ENCODE measurements at regions not wholly inside any gene's neighbourhood (a gene's known extent, or its start where the extent isn't known, plus 50 kb on each side); places are given as distances from the start of the nearest gene placed in this dataset.
"Not testable (repeated sequence)": the region's sequence is repeated elsewhere in the genome, so short reads cannot be mapped to it uniquely, and the experiment has no call there.

- no peak for TF ChIP-seq CTCF (IDR thresholded peaks at IDR 0.05; ENCODE audit: low read depth, low read length)
- no peak overlapping the region for H3K4me3 ChIP-seq (ENCODE audit: low read depth, low read length)
Observed at GRCh38 chr9:106772523-106773290, 90.3 kb upstream of the ZNF462 start.

GRCh38 chr9:106773750-106774149 is 89.2 kb upstream of the ZNF462 start:
- no peak for TF ChIP-seq CTCF (IDR thresholded peaks at IDR 0.05; ENCODE audit: low read depth, low read length)
- no peak overlapping the region for H3K4me3 ChIP-seq (ENCODE audit: low read depth, low read length)

- H3K4me3 ChIP-seq (ENCODE audit: low read depth, low read length): no peak overlapping the region
- no peak for TF ChIP-seq CTCF (IDR thresholded peaks at IDR 0.05; ENCODE audit: low read depth, low read length)
Observed at GRCh38 chr9:106775960-106776359, 87.0 kb upstream of the ZNF462 start.

- TF ChIP-seq CTCF (IDR thresholded peaks at IDR 0.05; ENCODE audit: low read depth, low read length): no peak
- H3K4me3 ChIP-seq (ENCODE audit: low read depth, low read length): no peak overlapping the region
Observed at GRCh38 chr9:106779796-106780195, 83.2 kb upstream of the ZNF462 start.

- TF ChIP-seq CTCF (IDR thresholded peaks at IDR 0.05; ENCODE audit: low read depth, low read length): no peak
- H3K4me3 ChIP-seq (ENCODE audit: low read depth, low read length): no peak overlapping the region
Observed at GRCh38 chr9:106783121-106783520, 79.8 kb upstream of the ZNF462 start.

- H3K4me3 ChIP-seq (ENCODE audit: low read depth, low read length): no peak overlapping the region
- TF ChIP-seq CTCF (IDR thresholded peaks at IDR 0.05; ENCODE audit: low read depth, low read length): no peak
Observed at GRCh38 chr9:106784076-106784475, 78.9 kb upstream of the ZNF462 start.

- H3K4me3 ChIP-seq (ENCODE audit: low read depth, low read length): no peak overlapping the region
- no peak for TF ChIP-seq CTCF (IDR thresholded peaks at IDR 0.05; ENCODE audit: low read depth, low read length)
Observed at GRCh38 chr9:106785200-106785599, 77.8 kb upstream of the ZNF462 start.

- H3K4me3 ChIP-seq (ENCODE audit: low read depth, low read length): not testable (repeated sequence)
Observed at GRCh38 chr9:106788021-106788420, 74.9 kb upstream of the ZNF462 start.

Data from WI38 (cell line).